ENCODE measurements at regions not wholly inside any gene's neighbourhood (a gene's known extent, or its start where the extent isn't known, plus 50 kb on each side); places are given as distances from the start of the nearest gene placed in this dataset.

DNA sequence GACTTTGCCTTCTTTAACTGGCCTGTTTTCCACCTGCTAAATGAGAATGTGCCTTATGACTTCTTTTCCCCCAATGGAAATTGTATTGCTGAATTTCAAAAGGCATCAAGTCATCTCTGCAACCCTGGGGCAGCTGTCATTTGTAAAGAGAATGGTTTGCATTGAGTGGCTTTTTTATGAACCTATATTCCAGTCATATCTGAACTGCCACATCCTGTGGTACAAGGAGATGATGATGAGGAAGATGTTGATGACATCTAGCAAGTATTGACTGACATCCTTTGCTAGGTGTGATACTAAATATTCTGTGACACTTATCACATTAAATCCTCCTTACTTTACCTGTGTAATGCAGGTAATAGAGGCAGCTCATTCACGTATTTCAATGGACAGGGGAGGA lies 88.3 kb upstream of the KIAA1217 start:
- intact Hi-C loops (cut with DNase I): no loop called here

GRCh38 chr10:24127516-24127915 lies 81.4 kb upstream of the KIAA1217 start:
- no peak for ATAC-seq (ENCODE audit: poor library complexity)
- intact Hi-C loops (cut with DNase I): no loop called here
- DNase-seq: no peak

More for the DNA sequence above, 88.3 kb upstream of the KIAA1217 start:
- ATAC-seq (ENCODE audit: poor library complexity) (no peak), DNase-seq (no peak)

- DNase-seq (no peak), ATAC-seq (ENCODE audit: poor library complexity) (no peak)
- intact Hi-C loops (cut with DNase I): no loop called here
Observed at GRCh38 chr10:24128066-24128730, 80.7 kb upstream of the KIAA1217 start.

DNA sequence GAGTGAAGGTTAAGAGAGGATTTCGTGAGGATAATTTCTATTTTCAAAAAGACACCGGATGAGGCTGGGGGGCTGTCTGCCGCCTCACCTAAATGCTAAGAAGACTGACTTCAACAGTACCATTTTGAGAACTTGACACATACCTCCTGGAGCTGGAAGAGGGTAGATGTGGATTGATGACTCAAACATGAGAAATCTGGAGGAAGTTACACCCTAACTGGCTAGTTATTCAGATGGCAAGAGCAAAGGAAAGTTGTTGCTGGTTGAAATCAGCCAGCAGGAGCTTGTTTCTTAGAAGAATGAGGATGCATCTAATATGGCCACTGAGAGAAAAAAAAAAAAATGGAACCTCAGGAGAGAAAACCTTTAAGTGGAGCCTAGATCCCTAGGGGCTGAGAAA lies 76.2 kb upstream of the KIAA1217 start:
- DNase-seq: no peak
- intact Hi-C loops (cut with DNase I): no loop called here
- no peak for ATAC-seq (ENCODE audit: poor library complexity)

DNA sequence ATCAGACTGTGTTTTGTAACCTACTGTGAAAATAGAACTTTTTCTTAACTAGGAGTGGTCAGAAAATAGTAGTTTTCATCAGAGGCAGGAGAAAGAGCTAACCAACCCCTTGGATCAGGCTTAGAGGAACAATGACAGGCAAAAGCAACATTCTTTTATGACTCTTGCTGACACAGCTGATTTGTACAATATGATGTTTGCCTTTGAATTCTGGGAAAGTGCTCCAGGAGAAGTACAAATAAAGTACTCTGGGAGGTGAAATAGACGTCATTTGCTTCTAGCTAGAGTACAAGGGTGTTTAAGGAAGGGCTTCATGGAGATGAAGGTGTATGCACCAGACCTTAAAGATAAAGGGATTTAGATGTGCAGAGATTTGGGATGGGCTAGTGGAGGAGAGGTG lies 75.1 kb upstream of the KIAA1217 start:
- DNase-seq: no peak
- intact Hi-C loops (cut with DNase I): no loop called here
- no peak for ATAC-seq (ENCODE audit: poor library complexity)

DNA sequence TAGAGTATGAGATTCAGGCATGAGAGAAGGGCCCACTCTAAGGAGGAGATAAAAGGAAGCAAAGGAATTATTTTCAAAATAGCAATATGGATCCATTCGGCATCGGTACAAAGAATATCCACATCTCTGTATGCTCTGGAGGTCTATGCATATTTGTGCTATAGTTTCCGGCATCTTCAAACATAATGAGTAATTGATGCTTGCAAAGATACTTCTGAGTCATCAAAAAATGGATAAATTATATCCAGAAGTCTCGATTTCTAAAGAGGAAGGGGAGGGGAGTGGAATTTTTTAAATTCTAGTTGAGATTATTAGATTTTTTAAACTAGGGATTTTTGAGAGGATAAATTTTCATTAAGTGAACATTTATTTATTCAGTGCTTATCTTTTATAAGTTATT lies 72.9 kb upstream of the KIAA1217 start:
- ATAC-seq (ENCODE audit: poor library complexity): no peak
- no peak for DNase-seq
- intact Hi-C loops (cut with DNase I): no loop called here

DNA sequence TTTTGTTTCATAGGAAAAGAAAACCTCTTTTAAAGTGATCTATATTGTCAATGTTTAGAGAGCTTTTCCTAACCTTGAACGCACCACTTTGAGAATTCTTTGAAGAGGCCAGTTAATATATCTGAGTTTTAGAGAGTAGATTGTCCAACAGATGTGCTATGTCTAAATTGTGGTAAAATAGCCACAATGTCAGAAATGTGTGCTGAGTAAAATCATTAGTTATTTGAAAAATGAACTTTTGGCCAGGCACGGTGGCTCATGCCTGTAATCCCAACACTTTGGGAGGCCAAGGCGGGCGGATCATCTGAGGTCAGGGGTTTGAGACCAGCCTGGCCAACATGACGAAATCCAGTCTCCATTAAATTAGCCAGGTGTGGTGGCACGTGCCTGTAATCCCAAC lies 61.6 kb upstream of the KIAA1217 start:
- ATAC-seq (ENCODE audit: poor library complexity) (no peak), DNase-seq (no peak)
- intact Hi-C loops (cut with DNase I): no loop called here

DNA sequence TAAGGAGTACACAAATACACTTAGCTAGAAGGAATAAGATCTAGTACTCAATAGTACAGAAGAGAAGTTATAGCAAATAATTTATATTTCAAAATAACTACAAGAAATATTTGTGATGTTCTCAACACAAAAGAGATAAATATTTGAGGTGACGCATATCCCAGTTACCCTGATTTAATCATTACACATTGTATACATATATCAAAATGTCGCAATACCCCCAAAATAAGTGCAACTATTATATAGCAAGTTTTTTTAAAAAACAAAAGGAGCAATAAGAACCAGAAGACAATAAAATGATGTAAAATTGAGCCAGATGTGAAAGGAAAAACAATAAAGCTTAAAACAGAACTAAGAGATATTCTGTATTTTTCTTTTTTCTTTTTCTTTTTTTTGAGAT lies 59.3 kb upstream of the KIAA1217 start:
- no peak for ATAC-seq (ENCODE audit: poor library complexity)
- DNase-seq: no peak
- intact Hi-C loops (cut with DNase I): no loop called here

- DNase-seq (no peak), ATAC-seq (ENCODE audit: poor library complexity) (no peak)
- intact Hi-C loops (cut with DNase I): no loop called here
Observed at GRCh38 chr10:24150853-24151252, 58.1 kb upstream of the KIAA1217 start.

DNA sequence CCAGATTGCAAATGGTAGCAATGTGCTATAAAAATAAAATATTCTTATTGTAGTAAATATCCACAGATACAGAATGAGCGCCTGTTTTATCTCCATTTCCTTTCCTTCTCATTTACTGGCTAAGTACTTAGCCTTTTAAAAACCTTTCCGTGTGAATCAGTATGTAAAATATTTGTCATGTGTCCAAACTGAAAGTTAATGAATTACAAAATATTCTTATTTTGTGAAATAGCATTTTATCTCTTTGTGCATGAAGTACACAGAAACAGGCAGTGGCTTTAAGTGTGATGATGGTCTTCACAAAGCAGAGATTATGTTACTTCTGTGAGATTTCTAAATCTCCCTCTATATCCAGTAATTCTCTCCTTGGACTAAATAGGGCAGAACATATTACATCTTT lies 56.7 kb upstream of the KIAA1217 start:
- intact Hi-C loops (cut with DNase I): no loop called here
- ATAC-seq (ENCODE audit: poor library complexity) (no peak), DNase-seq (no peak)

- ATAC-seq (ENCODE audit: poor library complexity): no peak
- intact Hi-C loops (cut with DNase I): no loop called here
- no peak for DNase-seq
Observed at GRCh38 chr10:24153031-24153430, 55.9 kb upstream of the KIAA1217 start.

DNA sequence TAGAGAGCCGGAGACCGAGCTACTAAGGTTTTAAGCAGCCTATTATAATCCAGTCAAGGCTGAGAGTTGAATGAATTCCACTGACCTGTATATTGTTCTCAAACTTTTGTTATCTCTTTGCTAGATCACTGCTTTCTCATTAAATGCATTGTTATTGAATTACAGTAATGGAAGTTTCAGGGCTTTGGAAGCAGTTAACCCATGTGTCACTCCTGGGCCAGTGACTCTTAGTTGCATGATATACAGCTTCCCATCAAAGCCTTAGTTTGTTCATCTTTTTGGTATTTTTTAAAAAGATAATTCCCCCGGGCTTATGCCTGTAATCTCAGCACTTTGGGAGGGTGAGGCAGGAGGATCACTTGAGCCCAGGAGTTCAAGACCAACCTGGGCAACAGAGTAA lies 55.4 kb upstream of the KIAA1217 start:
- ATAC-seq (ENCODE audit: poor library complexity) (no peak), DNase-seq (no peak)
- intact Hi-C loops (cut with DNase I): no loop called here

DNA sequence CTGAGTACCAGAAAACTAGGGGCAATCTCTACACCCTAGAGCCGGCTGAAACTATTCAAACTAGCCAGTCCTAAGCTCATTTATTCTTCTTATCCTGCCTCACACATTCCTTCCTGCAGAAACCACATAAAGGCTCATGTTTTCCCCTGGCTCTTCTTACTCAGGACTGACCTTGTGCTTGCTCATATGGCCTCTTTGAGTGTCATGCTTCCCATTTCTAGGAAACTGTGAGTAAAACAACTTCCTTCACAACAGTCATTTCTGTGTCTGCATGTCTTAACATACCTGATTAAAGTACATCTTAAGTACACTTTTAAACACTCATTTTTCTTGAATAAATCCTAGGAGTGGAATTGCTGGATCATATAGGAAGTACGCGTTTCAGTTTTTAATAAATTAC lies 52.3 kb upstream of the KIAA1217 start:
- ATAC-seq (ENCODE audit: poor library complexity): no peak
- intact Hi-C loops (cut with DNase I): no loop called here

GRCh38 chr10:24157567-24157966 lies 51.4 kb upstream of the KIAA1217 start:
- ATAC-seq (ENCODE audit: poor library complexity) (no peak), DNase-seq (no peak)
- intact Hi-C loops (cut with DNase I): no loop called here

More for the DNA sequence above, 52.3 kb upstream of the KIAA1217 start:
- no peak for DNase-seq
